Lung (tissue), 11 donors: ENCODE measurements at regions not wholly inside any gene's neighbourhood (a gene's known extent, or its start where the extent isn't known, plus 50 kb on each side); places are given as distances from the start of the nearest gene placed in this dataset.

Source experiments
- ATAC-seq: fragments of 200-7000 bp; cut with Tn5 transposase; one replicate; pipeline ENCODE4 v1.9.1; 2020; ENCODE audit warnings: moderate number of reproducible peaks; ENCODE audit not compliant: insufficient read depth, low FRiP score
- DNase-seq, 3 donors: peaks; one replicate each; pipeline ENCODE4 v3.0.0-alpha.2; 2013 to 2017
- H3K27ac ChIP-seq, 2 donors: one replicate each; pipeline ENCODE4 v1.5.1; 2013; ENCODE audit warnings: mild to moderate bottlenecking in 2 of 2, moderate library complexity in 2 of 2, control low read depth in 1 of 2, inconsistent platforms in 1 of 2, low read depth in 1 of 2, low read length in 1 of 2
- H3K27me3 ChIP-seq, 3 donors: one replicate each; pipeline ENCODE4 v1.5.1; 2013; ENCODE audit warnings: low read length in 2 of 3; ENCODE audit not compliant: control insufficient read depth in 3 of 3, insufficient read depth in 3 of 3
- H3K36me3 ChIP-seq, 4 donors: one replicate each; pipeline ENCODE4 v1.5.1; 2013; ENCODE audit warnings: low read length in 4 of 4, mild to moderate bottlenecking in 1 of 4, moderate library complexity in 1 of 4; ENCODE audit not compliant: control insufficient read depth in 4 of 4, insufficient read depth in 4 of 4
- H3K4me1 ChIP-seq, 5 donors: one replicate each; pipeline ENCODE4 v1.5.1; 2013; ENCODE audit warnings: low read length in 5 of 5, mild to moderate bottlenecking in 2 of 5, moderate library complexity in 1 of 5; ENCODE audit not compliant: control insufficient read depth in 5 of 5, insufficient read depth in 5 of 5
- H3K4me3 ChIP-seq: one replicate; pipeline ENCODE4 v1.5.1; 2013; ENCODE audit warnings: mild to moderate bottlenecking, control low read depth, moderate library complexity
- H3K9ac ChIP-seq, 2 donors: one replicate each; pipeline ENCODE4 v1.5.1; 2013; ENCODE audit warnings: low read length in 2 of 2, control low read depth in 1 of 2; ENCODE audit not compliant: insufficient read depth in 1 of 2
- H3K9me3 ChIP-seq, 4 donors: one replicate each; pipeline ENCODE4 v1.5.1; 2013; ENCODE audit warnings: low read length in 3 of 4, mild to moderate bottlenecking in 1 of 4, moderate library complexity in 1 of 4; ENCODE audit not compliant: control insufficient read depth in 4 of 4, insufficient read depth in 3 of 4
- CTCF ChIP-seq: IDR thresholded peaks from 2 replicates; pipeline ENCODE4 v1.5.1; 2012; ENCODE audit warnings: mild to moderate bottlenecking; ENCODE audit errors: control extremely low read depth, extremely low read depth
- WGBS, 2 donors: extraction: QIAGEN DNeasy Blood & Tissue Kit; methylation state at CpG; one replicate each; pipeline ENCODE4 v1.1.7; 2013; 5-methylcytosine and 5-hydroxymethylcytosine counted together
- donor health status: control.
- donor health status: control.
- donor health status: Bipolar disorder and iron deficiency.
- donor health status: healthy.
- donor health status: DM: yes; HTN: yes; CAD: no.

GRCh38 chr4:16284050-16284449 is 57.8 kb upstream of the TAPT1 start:
- no peak for DNase-seq
- no peak for ATAC-seq
- no peak for TF ChIP-seq CTCF
- Histone ChIP-seq H3K4me1 (no peaks in the 10 kb centered on the region), H3K36me3 (no peaks in the 10 kb centered on the region), H3K4me3 (no peak overlapping the region), H3K27ac (no peak overlapping the region), H3K9me3 (peaks cover 0 to 5% (median 2%) of the 10 kb centered on the region in 4 donors), H3K27me3 (peaks cover 0 to 3% (median 0%) of the 10 kb centered on the region in 3 donors), H3K9ac (no peak overlapping the region)
- WGBS, 2 donors, result 80 to 97% methylated on average over 3 of the region's 3 CpGs

DNA sequence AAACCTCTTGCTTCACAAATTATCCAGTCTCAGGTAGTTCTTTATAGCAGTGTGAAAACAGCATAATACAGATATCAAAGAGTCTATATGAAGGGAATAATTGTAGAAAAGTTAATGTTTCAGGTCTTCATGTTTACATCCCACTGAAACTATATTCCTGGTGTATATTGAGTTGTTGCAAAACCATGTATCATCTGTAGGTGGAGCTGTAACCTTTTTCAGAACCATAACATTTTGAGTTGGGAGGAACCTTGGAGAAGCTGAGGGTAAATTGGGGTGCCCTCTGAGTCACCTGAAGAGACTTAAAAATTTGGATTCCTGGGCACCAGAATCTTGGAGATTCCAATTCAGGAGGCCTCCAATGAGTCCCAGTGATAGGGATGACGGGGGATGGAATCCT is 51.9 kb upstream of the TAPT1 start:
- TF ChIP-seq CTCF, result no peak
- Histone ChIP-seq H3K4me3 (no peak overlapping the region), H3K27ac (no peak overlapping the region), H3K36me3 (no peaks in the 10 kb centered on the region), H3K27me3 (no peaks in the 10 kb centered on the region), H3K9me3 (peaks cover 0 to 8% (median 2%) of the 10 kb centered on the region in 4 donors), H3K4me1 (no peaks in the 10 kb centered on the region), H3K9ac (no peak overlapping the region)
- no peak for DNase-seq
- ATAC-seq, result no peak
- WGBS, 2 donors, result 98 to 100% methylated on average over 1 of the region's 1 CpG
